NCI-H1105 treated with DMSO at 0.1 percent for 48 hours (cell line): ENCODE measurements at regions not wholly inside any gene's neighbourhood (a gene's known extent, or its start where the extent isn't known, plus 50 kb on each side); places are given as distances from the start of the nearest gene placed in this dataset.
"Not testable (repeated sequence)": the region's sequence is repeated elsewhere in the genome, so short reads cannot be mapped to it uniquely, and the experiment has no call there.

ENCODE experiments used
- DNase-seq: peaks from one replicate; lab custom pipeline; 2025; lab: John Stamatoyannopoulos, UW

GRCh38 chr9:113705306-113705927 is 170.7 kb upstream of the ZNF618 start:
- DNase-seq = no peak

GRCh38 chr9:113705928-113706519 is 170.1 kb upstream of the ZNF618 start:
- no peak for DNase-seq

- DNase-seq = no peak
Observed at GRCh38 chr9:113707953-113708695, 168.0 kb upstream of the ZNF618 start.

- no peak for DNase-seq
Observed at GRCh38 chr9:113708821-113709713, 167.0 kb upstream of the ZNF618 start.

GRCh38 chr9:113709721-113710120 is 166.4 kb upstream of the ZNF618 start:
- no peak for DNase-seq

GRCh38 chr9:113711251-113711650 is 164.9 kb upstream of the ZNF618 start:
- DNase-seq = no peak

GRCh38 chr9:113712053-113712452 is 164.1 kb upstream of the ZNF618 start:
- peak; percentile 21 for DNase-seq

- no peak for DNase-seq
Observed at GRCh38 chr9:113715086-113715485, 161.0 kb upstream of the ZNF618 start.

GRCh38 chr9:113719919-113720318 is 156.2 kb upstream of the ZNF618 start:
- DNase-seq = no peak

GRCh38 chr9:113720495-113720894 is 155.6 kb upstream of the ZNF618 start:
- no peak for DNase-seq

GRCh38 chr9:113721856-113722255 is 154.3 kb upstream of the ZNF618 start:
- no peak for DNase-seq

- DNase-seq = no peak
Observed at GRCh38 chr9:113724202-113724601, 151.9 kb upstream of the ZNF618 start.

- no peak for DNase-seq
Observed at GRCh38 chr9:113728989-113729388, 147.1 kb upstream of the ZNF618 start.

- no peak for DNase-seq
Observed at GRCh38 chr9:113734826-113735225, 141.3 kb upstream of the ZNF618 start.

GRCh38 chr9:113737517-113738271 is 138.4 kb upstream of the ZNF618 start:
- DNase-seq = peak; percentile 55

- DNase-seq = no peak
Observed at GRCh38 chr9:113738496-113738892, 137.6 kb upstream of the ZNF618 start.

GRCh38 chr9:113738893-113739604 is 137.1 kb upstream of the ZNF618 start:
- no peak for DNase-seq

- not testable (repeated sequence) for DNase-seq
Observed at GRCh38 chr9:113739605-113740507, 136.3 kb upstream of the ZNF618 start.
